Gastroesophageal sphincter (tissue), 3 donors: ENCODE measurements at regions not wholly inside any gene's neighbourhood (a gene's known extent, or its start where the extent isn't known, plus 50 kb on each side); places are given as distances from the start of the nearest gene placed in this dataset.

Source experiments
- POLR2A ChIP-seq, 2 donors: fragments of 450-650 bp; IDR thresholded peaks; one replicate each; pipeline ENCODE4 v1.6.1; 2017; ENCODE audit warnings: antibody characterized with exemption in 2 of 2, mild to moderate bottlenecking in 2 of 2, moderate library complexity in 1 of 2
- POLR2AphosphoS5 ChIP-seq: sonication (generic); formaldehyde crosslinking; IDR thresholded peaks from one replicate; pipeline ENCODE4 v1.6.1; 2017; ENCODE audit warnings: antibody characterized with exemption
- TF ChIP-seq, protein P1 (sequence below), 4 experiments: fragments of 200-600 bp in 2 of 4; fragments of 450-650 bp in 2 of 4; sonication (generic) in 1 of 4; IDR thresholded peaks; one replicate each; pipeline ENCODE4 v1.5.1; 2017 to 2019; ENCODE audit warnings: antibody characterized with exemption in 4 of 4, mild to moderate bottlenecking in 2 of 4, moderate library complexity in 2 of 4

DNA sequence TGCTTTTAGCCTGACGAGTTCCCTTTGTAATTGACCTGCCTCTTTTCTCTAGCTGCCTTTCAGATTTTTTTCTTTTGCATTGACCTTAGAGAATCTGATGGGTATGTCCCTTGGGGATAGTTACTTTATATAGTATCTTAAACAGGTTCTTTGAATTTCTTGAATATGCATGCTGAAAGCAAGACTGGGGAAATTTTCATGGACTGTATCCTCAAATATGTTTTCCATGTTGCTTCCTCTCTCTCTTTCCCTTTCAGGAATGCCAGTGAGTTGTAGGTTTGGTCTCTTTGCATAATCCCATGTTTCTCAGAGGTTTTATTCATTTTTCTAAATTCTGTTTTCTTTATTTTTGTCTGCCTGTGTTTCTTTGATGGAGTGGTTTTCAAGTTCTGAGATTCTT lies 81.8 kb upstream of the CPNE4 start:
- no peak for TF ChIP-seq POLR2A (IDR thresholded peaks at IDR 0.05)
- TF ChIP-seq, protein P1, sequence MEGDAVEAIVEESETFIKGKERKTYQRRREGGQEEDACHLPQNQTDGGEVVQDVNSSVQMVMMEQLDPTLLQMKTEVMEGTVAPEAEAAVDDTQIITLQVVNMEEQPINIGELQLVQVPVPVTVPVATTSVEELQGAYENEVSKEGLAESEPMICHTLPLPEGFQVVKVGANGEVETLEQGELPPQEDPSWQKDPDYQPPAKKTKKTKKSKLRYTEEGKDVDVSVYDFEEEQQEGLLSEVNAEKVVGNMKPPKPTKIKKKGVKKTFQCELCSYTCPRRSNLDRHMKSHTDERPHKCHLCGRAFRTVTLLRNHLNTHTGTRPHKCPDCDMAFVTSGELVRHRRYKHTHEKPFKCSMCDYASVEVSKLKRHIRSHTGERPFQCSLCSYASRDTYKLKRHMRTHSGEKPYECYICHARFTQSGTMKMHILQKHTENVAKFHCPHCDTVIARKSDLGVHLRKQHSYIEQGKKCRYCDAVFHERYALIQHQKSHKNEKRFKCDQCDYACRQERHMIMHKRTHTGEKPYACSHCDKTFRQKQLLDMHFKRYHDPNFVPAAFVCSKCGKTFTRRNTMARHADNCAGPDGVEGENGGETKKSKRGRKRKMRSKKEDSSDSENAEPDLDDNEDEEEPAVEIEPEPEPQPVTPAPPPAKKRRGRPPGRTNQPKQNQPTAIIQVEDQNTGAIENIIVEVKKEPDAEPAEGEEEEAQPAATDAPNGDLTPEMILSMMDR (IDR thresholded peaks at IDR 0.05): no peak
- no peak for TF ChIP-seq POLR2AphosphoS5
